ENCODE measurements at regions not wholly inside any gene's neighbourhood (a gene's known extent, or its start where the extent isn't known, plus 50 kb on each side); places are given as distances from the start of the nearest gene placed in this dataset.
"Not testable (repeated sequence)": the region's sequence is repeated elsewhere in the genome, so short reads cannot be mapped to it uniquely, and the experiment has no call there.

- DNase-seq, result not testable (repeated sequence)
Observed at GRCh38 chr7:32762206-32762924, 129.2 kb downstream of the KBTBD2 start.

GRCh38 chr7:32761451-32762205 lies 129.9 kb downstream of the KBTBD2 start:
- no peak for DNase-seq

GRCh38 chr7:32760755-32761154 lies 130.8 kb downstream of the KBTBD2 start:
- DNase-seq, result not testable (repeated sequence)

GRCh38 chr7:32759859-32760258 lies 131.7 kb downstream of the KBTBD2 start:
- DNase-seq, result not testable (repeated sequence)

GRCh38 chr7:32753872-32754271 lies 137.7 kb downstream of the KBTBD2 start:
- DNase-seq, result not testable (repeated sequence)

- DNase-seq, result not testable (repeated sequence)
Observed at GRCh38 chr7:32748337-32748736, 143.2 kb downstream of the KBTBD2 start.

- DNase-seq, result not testable (repeated sequence)
Observed at GRCh38 chr7:32747443-32748148, 144.0 kb downstream of the KBTBD2 start.

- DNase-seq, result not testable (repeated sequence)
Observed at GRCh38 chr7:32741853-32742476, 149.6 kb downstream of the KBTBD2 start.

- not testable (repeated sequence) for DNase-seq
Observed at GRCh38 chr7:32739749-32740148, 151.8 kb downstream of the KBTBD2 start.

GRCh38 chr7:32738390-32738789 lies 153.2 kb downstream of the KBTBD2 start:
- not testable (repeated sequence) for DNase-seq

- not testable (repeated sequence) for DNase-seq
Observed at GRCh38 chr7:32732767-32733166, 158.8 kb downstream of the KBTBD2 start.

GRCh38 chr7:32729335-32729675 lies 162.3 kb downstream of the KBTBD2 start:
- peak; percentile 26 for DNase-seq

GRCh38 chr7:32728412-32729334 lies 162.9 kb downstream of the KBTBD2 start:
- DNase-seq, result peak; percentile 18

GRCh38 chr7:32727483-32728411 lies 163.8 kb downstream of the KBTBD2 start:
- DNase-seq, result not testable (repeated sequence)

GRCh38 chr7:32722837-32723236 lies 168.7 kb downstream of the KBTBD2 start:
- DNase-seq, result not testable (repeated sequence)

GRCh38 chr7:32694182-32694581 lies 197.4 kb downstream of the KBTBD2 start:
- no peak for DNase-seq

GRCh38 chr7:32691965-32692815 lies 196.9 kb downstream of the AVL9 start:
- peak; percentile 80 for DNase-seq

GRCh38 chr7:32688092-32688491 lies 192.8 kb downstream of the AVL9 start:
- not testable (repeated sequence) for DNase-seq

GRCh38 chr7:32681174-32681518 lies 185.9 kb downstream of the AVL9 start:
- no peak for DNase-seq

Measured in MV-4-11 (cell line).